Adrenal gland (tissue), 5 donors: ENCODE measurements at regions not wholly inside any gene's neighbourhood (a gene's known extent, or its start where the extent isn't known, plus 50 kb on each side); places are given as distances from the start of the nearest gene placed in this dataset.

Experiments used
- CTCF ChIP-seq, 6 experiments: fragments of 450-650 bp in 4 of 6; fragments of 200-600 bp in 2 of 6; sonication (generic) in 1 of 6; IDR thresholded peaks; 1 replicate in 5 of 6; 2 replicates in 1 of 6; pipeline versions ENCODE4 v1.5.1 to v1.8.0; 2016 to 2021; ENCODE audit warnings: antibody characterized with exemption in 6 of 6, mild to moderate bottlenecking in 2 of 6, moderate library complexity in 1 of 6
- POLR2A ChIP-seq, 2 donors: fragments of 450-650 bp; IDR thresholded peaks; one replicate each; pipeline ENCODE4 v1.6.1; 2017; ENCODE audit warnings: antibody characterized with exemption in 2 of 2, mild to moderate bottlenecking in 2 of 2, moderate library complexity in 1 of 2
- donor health status: DM: no; HTN: no; CAD: no.

DNA sequence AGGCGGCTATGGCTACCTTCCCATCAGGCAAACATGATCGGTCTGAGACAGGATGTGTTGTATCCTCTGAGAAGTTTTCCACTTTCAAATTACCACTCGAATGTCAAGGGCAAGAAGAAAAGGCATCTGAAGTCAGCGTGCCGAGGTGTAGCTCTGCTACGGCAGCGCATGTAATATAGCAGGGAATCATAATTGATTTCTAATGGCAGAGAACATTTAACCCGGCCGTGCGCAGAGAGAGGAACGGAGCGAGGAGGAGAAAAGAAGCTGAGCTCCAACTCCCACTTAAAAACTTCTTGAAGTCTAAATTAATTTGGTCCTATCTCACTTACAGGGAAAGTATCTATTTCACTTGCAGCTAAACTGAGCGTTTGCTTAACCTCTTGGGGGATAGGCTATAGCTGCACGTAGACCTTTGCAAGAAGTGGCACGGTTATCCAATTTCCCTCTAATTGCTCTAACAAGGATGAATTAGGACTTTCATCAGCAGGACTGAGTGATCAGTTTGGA lies 137.3 kb upstream of the KIRREL3 start:
- TF ChIP-seq POLR2A (IDR thresholded peaks at IDR 0.05) (no peak), CTCF (IDR thresholded peaks at IDR 0.05) (no peak)
